ENCODE measurements at regions not wholly inside any gene's neighbourhood (a gene's known extent, or its start where the extent isn't known, plus 50 kb on each side); places are given as distances from the start of the nearest gene placed in this dataset.

DNA sequence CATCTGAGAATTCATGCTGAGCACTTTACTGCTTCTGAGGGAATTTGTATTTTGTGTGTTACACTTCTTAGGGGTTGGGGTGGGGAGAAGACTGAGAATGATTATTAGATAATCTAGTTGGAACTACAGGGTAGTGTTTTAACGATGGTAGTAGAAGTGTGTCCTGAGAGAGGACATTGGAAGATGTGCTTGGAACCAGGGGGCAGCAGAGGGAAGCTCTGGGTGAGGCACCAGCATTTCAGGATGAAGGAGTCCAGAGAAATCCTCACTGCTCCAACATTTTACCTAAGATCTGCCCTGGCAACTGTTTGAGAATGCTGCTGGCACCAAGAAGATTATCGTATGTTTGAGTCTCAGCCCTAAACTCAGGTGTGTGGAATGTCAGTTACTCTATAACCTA lies 145.5 kb downstream of the SQOR start:
- Histone ChIP-seq H3K4me2 (ENCODE audit: insufficient read depth, insufficient read length, low read length) (no peak overlapping the region), H3K27me3 (ENCODE audit: insufficient read depth, low read length) (no peaks in the 10 kb centered on the region), H3K9ac (ENCODE audit: extremely low read depth, insufficient read length, low read length) (no peak overlapping the region), H3T11ph (ENCODE audit: low read length) (no peak overlapping the region), H3K79me1 (ENCODE audit: insufficient read depth, low read depth, low read length, poor library complexity, severe bottlenecking) (no peaks in the 10 kb centered on the region), H3K27ac (ENCODE audit: insufficient read length, low read depth, low read length) (no peak overlapping the region), H3K79me2 (ENCODE audit: insufficient read depth, low read length) (no peaks in the 10 kb centered on the region), H4K20me1 (ENCODE audit: control insufficient read depth, insufficient read depth, insufficient read length) (no peaks in the 10 kb centered on the region), H3K9me3 (ENCODE audit: control insufficient read depth, low read depth, low read length) (no peaks in the 10 kb centered on the region), H4K91ac (ENCODE audit: insufficient read length, low read depth, low read length) (no peak overlapping the region), H2BK20ac (ENCODE audit: low read depth, low read length, poor library complexity, severe bottlenecking) (no peak overlapping the region), H4K8ac (replicated peaks; ENCODE audit: insufficient read length, low read depth, low read length) (no peak overlapping the region), H4K5ac (ENCODE audit: insufficient read length, low read depth, low read length) (no peak overlapping the region), H3K23me2 (ENCODE audit: insufficient read length, low read depth, low read length, poor library complexity, severe bottlenecking) (no peaks in the 10 kb centered on the region), H3K4me1 (ENCODE audit: insufficient read depth, low read length) (no peaks in the 10 kb centered on the region; the same call in 1 of the 2 replicates), H3K23ac (ENCODE audit: insufficient read length, low read depth, low read length) (no peak overlapping the region), H2BK12ac (ENCODE audit: insufficient read length, low read depth, low read length) (no peak overlapping the region), H2BK5ac (ENCODE audit: insufficient read length, low read length) (no peak overlapping the region), H3K4ac (ENCODE audit: low read depth, low read length) (no peak overlapping the region), H3K18ac (ENCODE audit: insufficient read length, low read depth, low read length) (no peak overlapping the region), H3K14ac (ENCODE audit: insufficient read depth, low read length) (no peak overlapping the region), H2BK15ac (ENCODE audit: low read depth, low read length) (no peak overlapping the region), H2AK5ac (ENCODE audit: insufficient read length, low read length) (no peak overlapping the region), H3K56ac (ENCODE audit: insufficient read length, low read depth, low read length) (no peak overlapping the region), H2AFZ (ENCODE audit: low read length) (no peak overlapping the region), H2BK120ac (ENCODE audit: low read depth, low read length, poor library complexity, severe bottlenecking) (no peak overlapping the region)
- no peaks in the 10 kb centered on the region for H3K27me3 Mint-ChIP-seq (ENCODE audit: low read depth)
- no peaks in the 10 kb centered on the region for H3K9me3 Mint-ChIP-seq
- TF ChIP-seq, protein P1, sequence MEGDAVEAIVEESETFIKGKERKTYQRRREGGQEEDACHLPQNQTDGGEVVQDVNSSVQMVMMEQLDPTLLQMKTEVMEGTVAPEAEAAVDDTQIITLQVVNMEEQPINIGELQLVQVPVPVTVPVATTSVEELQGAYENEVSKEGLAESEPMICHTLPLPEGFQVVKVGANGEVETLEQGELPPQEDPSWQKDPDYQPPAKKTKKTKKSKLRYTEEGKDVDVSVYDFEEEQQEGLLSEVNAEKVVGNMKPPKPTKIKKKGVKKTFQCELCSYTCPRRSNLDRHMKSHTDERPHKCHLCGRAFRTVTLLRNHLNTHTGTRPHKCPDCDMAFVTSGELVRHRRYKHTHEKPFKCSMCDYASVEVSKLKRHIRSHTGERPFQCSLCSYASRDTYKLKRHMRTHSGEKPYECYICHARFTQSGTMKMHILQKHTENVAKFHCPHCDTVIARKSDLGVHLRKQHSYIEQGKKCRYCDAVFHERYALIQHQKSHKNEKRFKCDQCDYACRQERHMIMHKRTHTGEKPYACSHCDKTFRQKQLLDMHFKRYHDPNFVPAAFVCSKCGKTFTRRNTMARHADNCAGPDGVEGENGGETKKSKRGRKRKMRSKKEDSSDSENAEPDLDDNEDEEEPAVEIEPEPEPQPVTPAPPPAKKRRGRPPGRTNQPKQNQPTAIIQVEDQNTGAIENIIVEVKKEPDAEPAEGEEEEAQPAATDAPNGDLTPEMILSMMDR (conservative IDR thresholded peaks at IDR 0.05): peak; percentile 56
- H3K4me3 Mint-ChIP-seq: no peak overlapping the region
- H3K27ac Mint-ChIP-seq: no peak overlapping the region
- no peaks in the 10 kb centered on the region; a peak in 1 of 7 replicates for H3K36me3 Mint-ChIP-seq (ENCODE audit: insufficient read depth in 1 of 3, low read depth in 3 of 3)
- no peak for DNase-seq
- H3K4me1 Mint-ChIP-seq: peaks cover 15 to 26% of the 10 kb centered on the region in 2 experiments
- WGBS (ENCODE audit: extremely low coverage, insufficient read length, low lambda C conversion rate): no CpG with 5 or more reads among the region's 2 CpGs

All from H9 (cell line).